GM12872 (cell line): ENCODE measurements at regions not wholly inside any gene's neighbourhood (a gene's known extent, or its start where the extent isn't known, plus 50 kb on each side); places are given as distances from the start of the nearest gene placed in this dataset.

Experiments
- TF ChIP-seq, protein P1 (sequence below): IDR thresholded peaks from 3 replicates; pipeline ENCODE4 v1.5.1; 2011; ENCODE audit warnings: low read depth, mild to moderate bottlenecking, low read length, moderate library complexity; ENCODE audit not compliant: insufficient read depth

DNA sequence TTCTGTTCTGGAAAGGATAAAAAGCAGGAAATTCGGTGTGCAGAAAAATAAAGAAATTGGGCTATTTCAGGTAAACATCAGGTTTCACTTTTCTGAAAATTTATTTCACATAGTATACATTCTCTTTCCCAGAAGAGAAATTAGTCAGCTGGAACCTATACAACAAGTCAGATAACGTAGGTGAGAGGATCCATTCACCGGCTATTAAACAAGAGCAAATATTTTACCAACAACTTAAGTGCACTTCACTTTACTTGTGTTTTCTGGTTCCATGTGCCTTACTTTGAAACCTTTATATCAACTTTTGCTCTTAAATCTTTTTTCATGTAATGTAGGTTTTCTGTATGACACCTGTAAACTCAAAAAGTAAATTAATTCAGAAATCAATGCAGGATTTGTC lies 839.7 kb downstream of the CDH11 start:
- TF ChIP-seq, protein P1, sequence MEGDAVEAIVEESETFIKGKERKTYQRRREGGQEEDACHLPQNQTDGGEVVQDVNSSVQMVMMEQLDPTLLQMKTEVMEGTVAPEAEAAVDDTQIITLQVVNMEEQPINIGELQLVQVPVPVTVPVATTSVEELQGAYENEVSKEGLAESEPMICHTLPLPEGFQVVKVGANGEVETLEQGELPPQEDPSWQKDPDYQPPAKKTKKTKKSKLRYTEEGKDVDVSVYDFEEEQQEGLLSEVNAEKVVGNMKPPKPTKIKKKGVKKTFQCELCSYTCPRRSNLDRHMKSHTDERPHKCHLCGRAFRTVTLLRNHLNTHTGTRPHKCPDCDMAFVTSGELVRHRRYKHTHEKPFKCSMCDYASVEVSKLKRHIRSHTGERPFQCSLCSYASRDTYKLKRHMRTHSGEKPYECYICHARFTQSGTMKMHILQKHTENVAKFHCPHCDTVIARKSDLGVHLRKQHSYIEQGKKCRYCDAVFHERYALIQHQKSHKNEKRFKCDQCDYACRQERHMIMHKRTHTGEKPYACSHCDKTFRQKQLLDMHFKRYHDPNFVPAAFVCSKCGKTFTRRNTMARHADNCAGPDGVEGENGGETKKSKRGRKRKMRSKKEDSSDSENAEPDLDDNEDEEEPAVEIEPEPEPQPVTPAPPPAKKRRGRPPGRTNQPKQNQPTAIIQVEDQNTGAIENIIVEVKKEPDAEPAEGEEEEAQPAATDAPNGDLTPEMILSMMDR = no peak

DNA sequence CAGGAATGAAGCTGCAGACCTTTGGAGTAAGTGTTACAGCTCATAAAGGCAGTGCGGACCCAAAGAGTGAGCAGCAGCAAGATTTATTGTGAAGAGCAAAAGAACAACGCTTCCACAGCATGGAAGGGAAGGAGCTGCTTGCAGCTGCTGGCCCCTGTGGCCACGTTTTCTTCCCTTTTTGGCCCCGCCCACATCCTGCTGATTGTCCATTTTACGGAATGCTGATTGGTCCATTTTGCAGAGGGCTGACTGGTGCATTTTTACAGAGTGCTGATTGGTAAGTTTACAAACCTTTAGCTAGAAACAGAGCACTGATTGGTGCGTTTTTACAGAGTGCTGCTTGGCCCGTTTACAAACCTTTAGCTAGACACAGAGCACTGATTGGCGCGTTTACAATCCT lies 841.5 kb downstream of the CDH11 start:
- TF ChIP-seq, protein P1 = no peak

DNA sequence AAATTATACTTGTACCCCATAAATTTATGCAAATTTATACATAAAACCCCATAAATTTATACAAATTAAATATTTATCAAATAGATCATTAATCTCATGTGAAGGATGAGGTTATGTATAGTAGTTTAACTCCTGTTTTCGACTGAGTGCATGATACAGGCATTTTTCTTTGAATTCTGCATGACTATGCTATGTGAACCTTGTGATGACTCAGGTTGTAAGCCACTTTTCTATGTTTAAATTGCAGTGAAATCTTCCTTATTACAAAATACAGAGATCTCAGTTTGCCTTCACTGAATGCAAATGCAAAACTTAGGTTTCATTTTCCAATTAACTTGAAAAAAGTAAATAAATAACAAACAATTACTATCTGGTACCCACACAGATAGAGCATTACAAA lies 843.7 kb downstream of the CDH11 start:
- TF ChIP-seq, protein P1 = no peak

DNA sequence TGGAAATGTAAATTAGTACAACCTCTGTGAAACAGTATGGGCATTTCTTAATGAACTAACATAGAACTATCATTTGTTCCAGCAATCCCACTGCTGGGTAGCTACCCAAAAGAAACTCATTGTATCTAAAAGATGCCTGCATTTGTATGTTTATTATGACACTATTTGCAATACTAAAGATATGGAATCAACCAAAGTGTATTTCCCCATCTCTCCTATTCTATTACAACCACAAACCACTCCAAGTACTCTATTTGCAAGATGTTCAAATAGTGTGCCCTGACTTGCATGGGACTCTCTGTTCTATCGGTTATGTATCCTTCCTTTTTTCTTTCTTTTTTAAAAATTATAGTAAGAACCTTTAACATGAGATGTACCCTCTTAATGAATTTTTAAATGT lies 845.2 kb downstream of the CDH11 start:
- TF ChIP-seq, protein P1 = no peak

DNA sequence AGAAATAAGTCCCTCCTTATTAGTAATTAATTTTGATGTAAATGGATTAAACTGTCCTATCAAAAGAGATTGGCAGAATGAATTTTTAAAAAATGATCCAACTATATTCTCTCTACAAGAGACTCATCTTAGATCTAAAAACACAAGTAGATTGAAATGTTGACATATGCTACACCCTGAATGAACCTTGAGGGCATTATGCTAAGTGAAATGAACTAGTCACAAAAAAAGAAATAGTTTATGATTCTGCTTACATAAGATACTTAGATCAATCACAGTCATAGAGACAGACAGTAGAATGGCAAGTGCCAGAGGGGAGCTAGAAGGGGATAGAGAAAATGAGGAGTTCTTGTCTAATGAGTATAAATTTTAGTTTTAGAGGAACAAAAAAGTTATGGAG lies 849.8 kb downstream of the CDH11 start:
- TF ChIP-seq, protein P1 = no peak

DNA sequence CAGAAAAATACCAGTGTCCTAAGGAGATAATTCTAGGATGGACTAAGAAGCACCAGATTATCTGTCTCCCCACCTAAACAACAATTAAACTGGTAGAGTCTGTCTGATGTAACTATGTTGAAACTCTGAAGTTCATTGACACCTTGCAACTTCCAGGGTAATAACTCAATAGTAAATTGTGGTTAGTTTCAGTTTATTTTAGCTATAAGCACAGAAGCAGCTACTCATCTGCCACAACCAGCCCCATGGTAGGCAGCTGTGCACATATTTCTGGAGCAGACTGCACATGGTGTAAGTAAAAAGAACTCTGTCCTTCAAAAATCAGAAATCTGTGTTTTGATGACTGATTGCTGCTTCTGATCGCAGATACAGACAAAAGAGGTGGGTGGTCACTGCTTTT lies 852.1 kb downstream of the CDH11 start:
- TF ChIP-seq, protein P1 = no peak

DNA sequence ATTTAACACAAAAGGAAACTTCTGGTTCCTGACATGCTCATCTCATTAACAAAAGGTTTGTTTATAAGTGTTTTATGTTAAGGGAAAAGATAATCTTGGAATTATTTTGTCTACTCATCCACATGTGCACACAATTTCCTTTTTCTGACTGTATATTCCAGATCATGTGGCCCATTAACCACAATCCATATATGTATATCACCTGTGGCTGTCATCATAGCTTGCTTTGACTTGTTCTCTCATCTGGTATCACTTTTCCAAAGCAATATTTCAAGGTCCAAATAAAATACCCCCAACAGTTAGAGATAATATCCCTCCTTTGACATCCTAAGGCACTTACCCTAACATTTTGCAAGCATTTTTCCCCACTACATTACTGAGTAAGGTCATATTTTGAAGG lies 856.1 kb downstream of the CDH11 start:
- TF ChIP-seq, protein P1 = no peak
